ENCODE measurements at regions not wholly inside any gene's neighbourhood (a gene's known extent, or its start where the extent isn't known, plus 50 kb on each side); places are given as distances from the start of the nearest gene placed in this dataset.

GRCh38 chr2:238727585-238728329 is 120.1 kb upstream of the TWIST2 start:
- TF ChIP-seq GATA2 (IDR thresholded peaks at IDR 0.05; ENCODE audit: low read depth, low read length) (no peak), GATA3 (IDR thresholded peaks at IDR 0.05; ENCODE audit: low read depth, low read length) (no peak)

All from SH-SY5Y (cell line).